ENCODE measurements at regions not wholly inside any gene's neighbourhood (a gene's known extent, or its start where the extent isn't known, plus 50 kb on each side); places are given as distances from the start of the nearest gene placed in this dataset.

GRCh38 chr10:2917926-2918325 lies 149.4 kb upstream of the PFKP start:
- no peak overlapping the region for H3K4me3 ChIP-seq
- peaks cover 70% of the 10 kb centered on the region for H3K27me3 ChIP-seq (ENCODE audit: low read depth)
- no peak for DNase-seq
- no peak overlapping the region for H3K27ac ChIP-seq (replicated peaks)
- H3K36me3 ChIP-seq = no peaks in the 10 kb centered on the region
- no peaks in the 10 kb centered on the region for H3K4me1 ChIP-seq
- intact Hi-C loops (cut with micrococcal nuclease) = no loop called here
- TF ChIP-seq CTCF (IDR thresholded peaks at IDR 0.05; ENCODE audit: borderline replicate concordance) = no peak
- no peaks in the 10 kb centered on the region for H3K9me3 ChIP-seq (replicated peaks)

DNA sequence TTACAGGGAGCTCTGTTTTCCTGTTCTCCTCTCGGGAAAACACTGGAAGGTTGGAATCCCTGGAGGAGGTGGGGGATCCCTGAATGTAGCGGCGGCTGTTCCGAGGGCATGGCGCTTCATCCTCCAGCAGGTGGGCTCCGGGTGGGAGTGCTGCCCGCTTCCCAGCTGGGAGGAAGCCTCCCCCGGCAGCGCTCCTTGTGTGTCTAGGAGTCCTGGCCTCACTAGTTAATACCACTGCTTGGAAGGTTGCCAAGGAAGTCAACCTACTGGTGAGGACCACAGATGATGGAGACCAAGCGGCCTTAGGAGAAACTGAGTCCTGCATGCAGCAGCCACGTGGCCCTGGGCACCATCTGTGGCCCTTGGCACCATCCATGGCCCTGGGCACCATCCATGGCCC lies 151.9 kb upstream of the PFKP start:
- no peak for DNase-seq
- no peaks in the 10 kb centered on the region for H3K4me1 ChIP-seq
- no peaks in the 10 kb centered on the region for H3K36me3 ChIP-seq
- no peak for TF ChIP-seq CTCF (IDR thresholded peaks at IDR 0.05; ENCODE audit: borderline replicate concordance)
- no peak overlapping the region for H3K4me3 ChIP-seq
- peaks cover 70% of the 10 kb centered on the region for H3K27me3 ChIP-seq (ENCODE audit: low read depth)
- intact Hi-C loops (cut with micrococcal nuclease) = no loop called here
- no peaks in the 10 kb centered on the region for H3K9me3 ChIP-seq (replicated peaks)
- no peak overlapping the region for H3K27ac ChIP-seq (replicated peaks)

GRCh38 chr10:2914741-2915140 lies 152.6 kb upstream of the PFKP start:
- intact Hi-C loops (cut with micrococcal nuclease) = no loop called here
- peaks cover 70% of the 10 kb centered on the region for H3K27me3 ChIP-seq (ENCODE audit: low read depth)
- H3K9me3 ChIP-seq (replicated peaks) = no peaks in the 10 kb centered on the region
- no peak overlapping the region for H3K4me3 ChIP-seq
- no peak for TF ChIP-seq CTCF (IDR thresholded peaks at IDR 0.05; ENCODE audit: borderline replicate concordance)
- H3K27ac ChIP-seq (replicated peaks) = no peak overlapping the region
- no peak for DNase-seq
- H3K4me1 ChIP-seq = no peaks in the 10 kb centered on the region
- H3K36me3 ChIP-seq = no peaks in the 10 kb centered on the region

DNA sequence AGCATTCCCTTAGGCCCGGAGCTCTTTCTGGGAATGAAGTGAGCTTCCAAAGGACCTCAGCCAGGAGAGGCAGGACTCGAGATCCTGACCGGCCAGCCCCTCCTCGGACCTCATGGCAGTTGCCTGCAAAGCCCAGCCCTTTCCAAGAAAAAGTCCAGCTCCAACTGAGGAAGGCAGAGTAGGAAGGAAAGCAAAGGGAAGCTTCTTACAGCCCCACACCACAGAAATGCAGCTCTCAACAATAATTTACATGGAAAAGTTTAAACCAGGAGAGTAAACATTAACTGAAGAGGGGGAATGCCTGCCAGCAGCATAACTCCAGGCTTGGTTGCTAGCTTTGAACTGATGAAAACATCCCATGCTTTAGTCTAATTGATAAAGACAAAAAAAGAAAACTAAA lies 153.9 kb upstream of the PFKP start:
- H3K27ac ChIP-seq (replicated peaks) = no peak overlapping the region
- DNase-seq = no peak
- peaks cover 68% of the 10 kb centered on the region for H3K27me3 ChIP-seq (ENCODE audit: low read depth)
- H3K36me3 ChIP-seq = no peaks in the 10 kb centered on the region
- no peak for TF ChIP-seq CTCF (IDR thresholded peaks at IDR 0.05; ENCODE audit: borderline replicate concordance)
- no peak overlapping the region for H3K4me3 ChIP-seq
- intact Hi-C loops (cut with micrococcal nuclease) = no loop called here
- no peaks in the 10 kb centered on the region for H3K9me3 ChIP-seq (replicated peaks)
- H3K4me1 ChIP-seq = no peaks in the 10 kb centered on the region

DNA sequence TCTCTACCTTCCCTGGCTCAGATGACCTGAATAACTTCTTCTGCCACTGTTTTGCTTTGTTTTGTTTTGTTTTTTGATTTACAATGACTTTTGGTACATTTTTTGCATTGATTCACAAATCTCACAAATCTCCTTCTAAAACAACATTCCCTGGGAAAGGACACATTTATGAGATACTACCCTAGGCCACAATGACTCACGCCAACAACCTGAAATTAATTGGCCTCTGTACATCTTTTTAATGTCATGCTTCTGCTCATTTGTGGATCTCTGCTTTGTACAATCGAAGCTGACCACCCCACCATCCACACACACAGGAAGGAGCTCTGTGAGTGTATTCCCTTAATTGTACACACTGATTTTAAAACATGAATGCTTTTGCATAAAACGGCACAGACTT lies 156.7 kb upstream of the PFKP start:
- peaks cover 66% of the 10 kb centered on the region for H3K27me3 ChIP-seq (ENCODE audit: low read depth)
- no peak overlapping the region for H3K27ac ChIP-seq (replicated peaks)

More for the DNA sequence above, 156.7 kb upstream of the PFKP start:
- intact Hi-C loops (cut with micrococcal nuclease) = no loop called here
- H3K4me3 ChIP-seq = no peak overlapping the region
- H3K9me3 ChIP-seq (replicated peaks) = no peaks in the 10 kb centered on the region
- TF ChIP-seq CTCF (IDR thresholded peaks at IDR 0.05; ENCODE audit: borderline replicate concordance) = no peak
- no peaks in the 10 kb centered on the region for H3K36me3 ChIP-seq
- no peak for DNase-seq
- H3K4me1 ChIP-seq = no peaks in the 10 kb centered on the region

All from left ventricle myocardium inferior (tissue), 1 donor.